ENCODE measurements at regions not wholly inside any gene's neighbourhood (a gene's known extent, or its start where the extent isn't known, plus 50 kb on each side); places are given as distances from the start of the nearest gene placed in this dataset.

DNA sequence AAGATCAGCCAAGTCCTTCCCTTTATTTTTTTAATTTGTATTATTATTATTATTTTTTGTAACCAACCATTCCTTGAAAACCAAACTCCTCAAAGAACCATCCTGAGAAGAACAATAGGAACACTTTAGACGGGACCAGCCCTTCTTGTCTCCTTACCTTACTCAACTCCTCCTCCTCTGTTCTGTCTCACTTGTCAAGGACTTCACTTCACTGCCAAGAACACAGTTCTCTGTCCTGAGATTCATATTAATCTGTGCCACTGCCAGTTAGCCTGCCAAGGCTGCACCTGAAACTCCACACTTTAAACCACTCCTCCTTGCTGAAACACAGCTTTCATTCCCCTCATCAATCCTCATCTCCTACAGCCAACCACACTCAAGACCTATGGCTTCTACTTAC, 73.8 kb upstream of the ATP1A1 start:
- H3K36me3 Mint-ChIP-seq: no peaks in the 10 kb centered on the region
- H3K27ac Mint-ChIP-seq: no peak overlapping the region
- no peaks in the 10 kb centered on the region for H3K9me3 Mint-ChIP-seq
- peaks cover 1 to 3% (median 2%) of the 10 kb centered on the region in 3 donors for H3K27me3 Mint-ChIP-seq (ENCODE audit: low read depth in 3 of 3)
- no peak for DNase-seq
- H3K4me1 Mint-ChIP-seq: no peaks in the 10 kb centered on the region
- no peak overlapping the region for H3K4me3 Mint-ChIP-seq

- H3K4me1 Mint-ChIP-seq: no peaks in the 10 kb centered on the region
- H3K4me3 Mint-ChIP-seq: no peak overlapping the region
- no peaks in the 10 kb centered on the region for H3K36me3 Mint-ChIP-seq
- H3K9me3 Mint-ChIP-seq: no peaks in the 10 kb centered on the region
- no peak overlapping the region for H3K27ac Mint-ChIP-seq
- peaks cover 2 to 3% (median 3%) of the 10 kb centered on the region in 3 donors for H3K27me3 Mint-ChIP-seq (ENCODE audit: low read depth in 3 of 3)
- no peak for DNase-seq
Measured at GRCh38 chr1:116302281-116302680, 70.8 kb upstream of the ATP1A1 start.

DNA sequence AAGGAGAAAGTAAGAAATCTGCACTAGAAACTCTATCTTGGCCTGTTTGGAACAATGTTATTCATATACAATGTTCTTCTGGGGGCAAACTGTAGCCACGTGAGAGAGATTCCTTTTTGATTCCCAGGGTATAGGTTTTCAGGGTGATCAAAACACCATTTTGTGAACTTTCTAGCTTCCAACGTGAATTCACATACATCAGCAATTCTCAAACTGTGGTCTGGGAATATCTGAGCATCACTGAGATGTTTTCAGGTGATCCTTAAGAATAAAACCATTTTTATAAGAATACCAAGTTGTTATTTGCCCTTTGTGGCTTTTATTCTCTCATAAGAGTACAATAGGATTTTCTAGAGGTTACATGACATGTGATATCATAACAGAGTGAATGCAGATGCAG, 66.9 kb upstream of the ATP1A1 start:
- Mint-ChIP-seq H3K4me1 (no peaks in the 10 kb centered on the region), H3K27me3 (ENCODE audit: low read depth in 3 of 3) (peaks cover 0 to 3% (median 0%) of the 10 kb centered on the region in 3 donors), H3K27ac (no peak overlapping the region), H3K9me3 (no peaks in the 10 kb centered on the region), H3K36me3 (no peaks in the 10 kb centered on the region), H3K4me3 (no peak overlapping the region)
- no peak for DNase-seq

GRCh38 chr1:116306840-116307442, 66.1 kb upstream of the ATP1A1 start:
- H3K27me3 Mint-ChIP-seq (ENCODE audit: low read depth in 3 of 3): peaks cover 0 to 2% (median 0%) of the 10 kb centered on the region in 3 donors
- H3K9me3 Mint-ChIP-seq: no peaks in the 10 kb centered on the region
- no peaks in the 10 kb centered on the region for H3K36me3 Mint-ChIP-seq
- DNase-seq: no peak
- no peaks in the 10 kb centered on the region for H3K4me1 Mint-ChIP-seq
- no peak overlapping the region for H3K27ac Mint-ChIP-seq
- H3K4me3 Mint-ChIP-seq: no peak overlapping the region

DNA sequence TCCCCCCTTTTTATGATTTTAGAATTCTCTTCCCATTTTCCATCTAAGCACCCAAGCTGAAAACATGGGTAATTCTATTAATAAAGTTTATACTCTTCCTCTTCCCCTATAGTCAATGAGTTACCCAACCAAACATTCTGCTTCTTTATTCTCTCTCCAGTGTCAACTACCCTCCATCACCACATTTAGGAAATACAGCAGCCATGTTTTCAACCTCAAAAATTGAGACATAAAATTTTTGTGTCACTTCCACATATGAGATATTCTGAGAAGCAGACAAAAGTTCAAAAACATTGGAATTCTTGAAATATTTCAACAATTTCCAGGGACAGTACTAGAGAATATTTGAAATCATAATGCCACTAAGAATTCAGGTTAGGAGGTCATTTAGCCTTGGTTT, 64.8 kb upstream of the ATP1A1 start:
- Mint-ChIP-seq H3K36me3 (no peaks in the 10 kb centered on the region), H3K4me3 (no peak overlapping the region), H3K27me3 (ENCODE audit: low read depth in 3 of 3) (peaks cover 0 to 2% (median 0%) of the 10 kb centered on the region in 3 donors), H3K27ac (no peak overlapping the region), H3K4me1 (no peaks in the 10 kb centered on the region), H3K9me3 (no peaks in the 10 kb centered on the region)
- DNase-seq: no peak

- no peak for DNase-seq
- Mint-ChIP-seq H3K36me3 (no peaks in the 10 kb centered on the region), H3K4me3 (no peak overlapping the region), H3K4me1 (no peaks in the 10 kb centered on the region), H3K27ac (no peak overlapping the region), H3K27me3 (ENCODE audit: low read depth in 3 of 3) (peaks cover 0 to 2% (median 0%) of the 10 kb centered on the region in 3 donors), H3K9me3 (no peaks in the 10 kb centered on the region)
Measured at GRCh38 chr1:116309090-116309870, 63.8 kb upstream of the ATP1A1 start.

DNA sequence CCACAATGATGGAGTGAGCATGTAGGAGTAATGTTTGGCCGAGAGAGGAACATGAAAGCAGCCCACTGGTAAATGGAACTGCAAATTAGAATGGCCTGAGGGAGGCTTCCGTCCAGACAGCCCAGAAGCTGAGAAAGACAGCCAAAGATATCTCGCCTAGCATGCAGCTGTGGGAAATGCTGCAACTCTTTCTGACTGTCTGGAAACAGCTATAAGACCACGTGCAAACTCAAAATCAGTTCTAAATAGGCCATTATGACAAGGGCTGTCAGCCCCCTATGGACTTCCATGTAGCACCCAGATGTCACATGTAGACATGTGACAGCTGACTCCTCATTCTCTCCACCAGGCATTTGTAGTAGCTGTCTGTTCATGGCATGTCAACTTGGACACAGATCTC, 62.9 kb upstream of the ATP1A1 start:
- H3K9me3 Mint-ChIP-seq: no peaks in the 10 kb centered on the region
- no peak overlapping the region for H3K27ac Mint-ChIP-seq
- no peaks in the 10 kb centered on the region for H3K4me1 Mint-ChIP-seq
- no peak for DNase-seq
- H3K4me3 Mint-ChIP-seq: no peak overlapping the region
- H3K36me3 Mint-ChIP-seq: no peaks in the 10 kb centered on the region
- peaks cover 0 to 5% (median 0%) of the 10 kb centered on the region in 3 donors for H3K27me3 Mint-ChIP-seq (ENCODE audit: low read depth in 3 of 3)

DNA sequence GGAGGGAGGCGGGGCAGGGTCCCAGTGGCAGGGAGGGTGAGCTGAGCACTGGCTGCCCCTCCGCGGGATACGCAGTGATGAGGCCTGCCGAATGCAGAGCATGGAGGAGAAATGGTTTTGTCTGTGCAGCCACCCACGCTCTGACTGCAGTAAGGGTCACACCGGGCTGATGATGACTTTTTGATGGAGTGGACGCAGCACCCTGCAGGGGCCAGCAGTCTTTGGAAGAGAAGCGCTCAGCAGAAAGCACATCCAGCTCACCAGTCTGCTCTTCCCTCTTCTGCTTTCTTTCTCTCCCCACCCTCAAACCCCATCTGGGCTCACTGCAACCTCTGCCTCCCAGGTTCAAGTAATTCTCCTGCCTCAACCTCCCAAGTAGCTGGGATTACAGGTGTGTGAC, 61.9 kb upstream of the ATP1A1 start:
- H3K27me3 Mint-ChIP-seq (ENCODE audit: low read depth in 3 of 3): peaks cover 0 to 4% (median 0%) of the 10 kb centered on the region in 3 donors

DNA sequence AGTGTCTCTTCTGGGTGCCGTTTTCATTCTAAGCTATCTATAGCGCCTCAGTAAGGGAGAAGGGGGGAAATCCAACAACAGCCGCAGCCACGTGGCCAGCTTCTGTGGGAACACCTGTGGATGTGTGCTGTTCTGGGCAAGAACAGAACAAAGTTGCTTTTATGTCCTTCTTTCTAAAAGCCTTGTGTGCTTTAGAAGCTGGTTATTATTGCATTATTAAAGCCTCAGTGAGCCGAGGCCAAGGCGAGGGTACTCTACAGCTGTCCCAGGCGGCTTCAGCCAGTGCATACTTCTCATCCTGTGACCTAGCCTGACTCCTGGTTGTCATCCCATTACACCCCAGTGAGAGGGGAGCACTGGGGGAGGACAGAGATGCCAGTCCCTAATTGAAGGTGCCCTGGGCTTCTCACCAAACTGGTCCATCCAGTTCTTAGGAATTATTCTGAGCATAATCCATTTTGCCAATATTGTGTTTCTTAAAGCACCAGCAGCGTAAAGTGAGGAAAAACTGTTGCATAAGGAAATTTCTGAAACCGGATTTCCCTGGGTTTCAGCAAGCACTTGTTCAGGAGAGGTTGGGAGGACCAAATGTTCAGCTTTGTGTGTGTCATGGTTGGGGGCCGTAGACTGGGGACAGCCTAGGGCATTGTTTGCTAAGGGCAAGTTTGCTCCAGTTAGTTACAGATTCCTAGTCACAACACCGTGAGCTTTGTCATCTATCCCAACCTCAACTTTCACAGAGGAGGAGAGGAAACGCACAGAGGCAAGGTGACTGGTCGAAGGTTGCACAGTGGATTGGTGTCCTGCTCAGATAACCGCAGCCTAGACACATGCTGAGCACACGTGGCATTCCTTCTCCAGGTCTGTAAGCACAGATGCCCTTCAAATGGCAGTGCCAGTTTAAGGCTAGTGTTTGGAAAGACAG, 61.0 kb upstream of the ATP1A1 start:
- Mint-ChIP-seq H3K4me1 (no peaks in the 10 kb centered on the region), H3K27ac (no peak overlapping the region), H3K36me3 (no peaks in the 10 kb centered on the region), H3K27me3 (ENCODE audit: low read depth in 3 of 3) (peaks cover 0 to 4% (median 0%) of the 10 kb centered on the region in 3 donors), H3K4me3 (no peak overlapping the region), H3K9me3 (no peaks in the 10 kb centered on the region)
- no peak for DNase-seq

More for the DNA sequence above, 61.9 kb upstream of the ATP1A1 start:
- Mint-ChIP-seq H3K4me3 (no peak overlapping the region), H3K36me3 (no peaks in the 10 kb centered on the region), H3K9me3 (no peaks in the 10 kb centered on the region), H3K4me1 (no peaks in the 10 kb centered on the region), H3K27ac (no peak overlapping the region)
- no peak for DNase-seq

- Mint-ChIP-seq H3K27ac (no peak overlapping the region), H3K9me3 (no peaks in the 10 kb centered on the region), H3K27me3 (ENCODE audit: low read depth in 3 of 3) (peaks cover 0 to 4% (median 0%) of the 10 kb centered on the region in 3 donors), H3K4me1 (no peaks in the 10 kb centered on the region), H3K36me3 (no peaks in the 10 kb centered on the region), H3K4me3 (no peak overlapping the region)
- DNase-seq: no peak
Measured at GRCh38 chr1:116312681-116313069, 60.4 kb upstream of the ATP1A1 start.

DNA sequence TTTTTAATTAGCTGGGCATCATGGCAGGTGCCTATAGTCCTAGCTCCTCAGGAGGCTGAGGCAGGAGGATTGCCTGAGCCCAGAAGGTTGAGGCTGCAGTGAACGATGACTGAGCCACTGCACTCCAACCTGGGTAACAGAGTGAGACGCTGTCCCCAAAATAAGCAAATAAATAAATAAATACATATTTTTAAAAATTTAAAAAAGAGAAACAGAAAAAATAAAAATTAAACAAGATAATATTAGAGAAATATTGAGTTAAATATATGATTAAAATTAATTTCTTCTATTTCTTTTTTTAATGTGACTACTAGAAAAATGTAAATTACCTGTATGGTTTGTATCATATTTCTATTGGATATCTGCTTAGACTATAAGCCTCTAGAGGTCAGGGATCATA, 59.3 kb upstream of the ATP1A1 start:
- DNase-seq: no peak
- peaks cover 0 to 4% (median 0%) of the 10 kb centered on the region in 3 donors for H3K27me3 Mint-ChIP-seq (ENCODE audit: low read depth in 3 of 3)
- H3K9me3 Mint-ChIP-seq: no peaks in the 10 kb centered on the region
- H3K4me3 Mint-ChIP-seq: no peak overlapping the region
- no peak overlapping the region for H3K27ac Mint-ChIP-seq
- H3K4me1 Mint-ChIP-seq: no peaks in the 10 kb centered on the region
- H3K36me3 Mint-ChIP-seq: no peaks in the 10 kb centered on the region

GRCh38 chr1:116314305-116314919, 58.6 kb upstream of the ATP1A1 start:
- peaks cover 0 to 4% (median 0%) of the 10 kb centered on the region in 3 donors for H3K27me3 Mint-ChIP-seq (ENCODE audit: low read depth in 3 of 3)
- H3K4me3 Mint-ChIP-seq: no peak overlapping the region
- no peaks in the 10 kb centered on the region for H3K4me1 Mint-ChIP-seq
- peaks cover 0 to 5% (median 0%) of the 10 kb centered on the region in 3 donors for H3K36me3 Mint-ChIP-seq
- no peaks in the 10 kb centered on the region for H3K9me3 Mint-ChIP-seq
- H3K27ac Mint-ChIP-seq: no peak overlapping the region
- DNase-seq: no peak

DNA sequence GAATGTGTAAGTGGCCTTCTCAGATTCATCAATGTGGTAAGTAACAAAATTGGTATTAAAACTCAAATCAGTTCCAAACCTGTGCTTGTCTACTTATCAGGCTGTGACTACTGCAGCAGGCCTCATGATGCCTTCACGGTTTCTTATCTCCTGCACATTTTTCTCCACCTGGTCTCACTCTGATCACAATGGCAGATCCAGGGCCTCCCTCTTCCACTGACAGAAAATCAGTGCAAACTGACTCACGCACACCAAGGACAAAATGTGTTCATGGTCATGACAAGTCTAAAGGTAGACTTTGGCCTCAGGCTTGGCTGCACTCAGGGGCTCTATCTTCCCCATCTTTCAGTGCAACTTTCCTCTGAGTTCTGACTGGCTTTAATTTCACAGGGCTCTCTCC, 56.7 kb upstream of the ATP1A1 start:
- no peaks in the 10 kb centered on the region for H3K4me1 Mint-ChIP-seq
- H3K4me3 Mint-ChIP-seq: no peak overlapping the region
- DNase-seq: no peak
- H3K9me3 Mint-ChIP-seq: no peaks in the 10 kb centered on the region
- H3K27me3 Mint-ChIP-seq (ENCODE audit: low read depth in 3 of 3): peaks cover 0 to 4% (median 0%) of the 10 kb centered on the region in 3 donors
- H3K27ac Mint-ChIP-seq: no peak overlapping the region
- H3K36me3 Mint-ChIP-seq: peaks cover 0 to 5% (median 0%) of the 10 kb centered on the region in 3 donors
